Sigmoid colon (tissue), 6 donors: ENCODE measurements at regions not wholly inside any gene's neighbourhood (a gene's known extent, or its start where the extent isn't known, plus 50 kb on each side); places are given as distances from the start of the nearest gene placed in this dataset.

Experiments
- DNase-seq: peaks from one replicate; pipeline ENCODE4 v3.0.0-alpha.2; 2019
- H3K27ac ChIP-seq, 4 donors: fragments of 200-600 bp; sonication (generic); one replicate each; pipeline ENCODE4 v1.5.1; 2016 to 2019; ENCODE audit warnings: mild to moderate bottlenecking in 1 of 4
- H3K27me3 ChIP-seq, 3 donors: fragments of 200-600 bp; sonication (generic); one replicate each; pipeline ENCODE4 v1.5.1; 2019; ENCODE audit warnings: mild to moderate bottlenecking in 1 of 3
- H3K36me3 ChIP-seq, 4 donors: fragments of 200-600 bp; sonication (generic); one replicate each; pipeline ENCODE4 v1.5.1; 2016 to 2019
- H3K4me1 ChIP-seq, 4 donors: fragments of 200-600 bp; sonication (generic); one replicate each; pipeline ENCODE4 v1.5.1; 2017 to 2019
- H3K4me3 ChIP-seq, 4 donors: fragments of 200-600 bp; sonication (generic); one replicate each; pipeline ENCODE4 v1.5.1; 2017 to 2019; ENCODE audit warnings: mild to moderate bottlenecking in 2 of 4, moderate library complexity in 1 of 4
- H3K9me3 ChIP-seq, 4 donors: fragments of 200-600 bp in 3 of 4; sonication (generic) in 3 of 4; one replicate each; pipeline versions ENCODE4 v1.5.1 to v1.6.1; 2013 to 2019
- EP300 ChIP-seq, 4 donors: sonication (generic); formaldehyde crosslinking; IDR thresholded peaks; one replicate each; pipeline ENCODE4 v1.6.1; 2017; ENCODE audit warnings: antibody characterized with exemption in 4 of 4
- POLR2A ChIP-seq, 2 donors: fragments of 450-650 bp; IDR thresholded peaks; one replicate each; pipeline ENCODE4 v1.6.1; 2016; ENCODE audit warnings: antibody characterized with exemption in 2 of 2, mild to moderate bottlenecking in 2 of 2, moderate library complexity in 2 of 2
- POLR2AphosphoS5 ChIP-seq, 4 donors: sonication (generic); formaldehyde crosslinking; IDR thresholded peaks; one replicate each; pipeline ENCODE4 v1.6.1; 2017; ENCODE audit warnings: antibody characterized with exemption in 4 of 4
- WGBS, 2 donors: extraction: QIAGEN DNeasy Blood & Tissue Kit; methylation state at CpG; one replicate each; pipeline ENCODE4 v1.1.7; 2013; 5-methylcytosine and 5-hydroxymethylcytosine counted together
- intact Hi-C: fragments of 100-400 bp; cut with DNase I; formaldehyde crosslinking; loops from one replicate; pipeline ENCODE4 v1.15.1; 2023
- TF ChIP-seq, protein P1 (sequence below), 4 experiments: fragments of 450-650 bp in 3 of 4; fragments of 200-600 bp in 1 of 4; IDR thresholded peaks; one replicate each; pipeline ENCODE4 v1.5.1; 2016 to 2019; ENCODE audit warnings: antibody characterized with exemption in 4 of 4, mild to moderate bottlenecking in 3 of 4, moderate library complexity in 2 of 4
- donor health status: healthy with polysubstance abuse.
- donor health status: healthy.

GRCh38 chr9:18051638-18052037 lies 422.3 kb upstream of the ADAMTSL1 start:
- DNase-seq: no peak
- intact Hi-C loops: no loop called here
- H3K4me1 ChIP-seq: peaks cover 0 to 2% (median 0%) of the 10 kb centered on the region in 4 donors
- H3K36me3 ChIP-seq: no peaks in the 10 kb centered on the region
- H3K9me3 ChIP-seq: no peaks in the 10 kb centered on the region
- H3K27me3 ChIP-seq: no peaks in the 10 kb centered on the region
- no peak overlapping the region for H3K4me3 ChIP-seq
- TF ChIP-seq, protein P1, sequence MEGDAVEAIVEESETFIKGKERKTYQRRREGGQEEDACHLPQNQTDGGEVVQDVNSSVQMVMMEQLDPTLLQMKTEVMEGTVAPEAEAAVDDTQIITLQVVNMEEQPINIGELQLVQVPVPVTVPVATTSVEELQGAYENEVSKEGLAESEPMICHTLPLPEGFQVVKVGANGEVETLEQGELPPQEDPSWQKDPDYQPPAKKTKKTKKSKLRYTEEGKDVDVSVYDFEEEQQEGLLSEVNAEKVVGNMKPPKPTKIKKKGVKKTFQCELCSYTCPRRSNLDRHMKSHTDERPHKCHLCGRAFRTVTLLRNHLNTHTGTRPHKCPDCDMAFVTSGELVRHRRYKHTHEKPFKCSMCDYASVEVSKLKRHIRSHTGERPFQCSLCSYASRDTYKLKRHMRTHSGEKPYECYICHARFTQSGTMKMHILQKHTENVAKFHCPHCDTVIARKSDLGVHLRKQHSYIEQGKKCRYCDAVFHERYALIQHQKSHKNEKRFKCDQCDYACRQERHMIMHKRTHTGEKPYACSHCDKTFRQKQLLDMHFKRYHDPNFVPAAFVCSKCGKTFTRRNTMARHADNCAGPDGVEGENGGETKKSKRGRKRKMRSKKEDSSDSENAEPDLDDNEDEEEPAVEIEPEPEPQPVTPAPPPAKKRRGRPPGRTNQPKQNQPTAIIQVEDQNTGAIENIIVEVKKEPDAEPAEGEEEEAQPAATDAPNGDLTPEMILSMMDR (IDR thresholded peaks at IDR 0.05): no peak
- TF ChIP-seq POLR2A (IDR thresholded peaks at IDR 0.05) (no peak), EP300 (IDR thresholded peaks at IDR 0.05) (no peak), POLR2AphosphoS5 (IDR thresholded peaks at IDR 0.05) (no peak)
- WGBS, 2 donors: 76 to 81% methylated on average over 2 of the region's 2 CpGs
- no peak overlapping the region for H3K27ac ChIP-seq

DNA sequence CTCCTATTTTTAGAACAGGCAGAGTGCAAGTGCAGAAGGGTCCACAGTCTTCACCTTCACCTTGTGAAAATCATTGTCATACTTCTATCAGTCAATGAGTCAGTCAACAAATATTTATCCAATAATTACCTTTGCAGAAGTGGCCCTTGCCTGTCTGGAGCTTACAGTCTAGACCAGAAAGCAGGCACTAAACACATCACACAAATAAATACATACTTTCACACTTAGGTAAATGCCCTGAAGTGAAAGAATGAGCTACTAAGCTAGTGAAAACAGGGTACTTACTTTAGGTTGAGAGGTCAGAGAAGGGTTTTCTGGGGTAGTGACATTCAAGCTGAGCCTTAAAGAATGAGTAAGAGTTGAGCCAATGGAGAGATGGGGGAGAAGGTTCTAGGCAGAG lies 421.9 kb upstream of the ADAMTSL1 start:
- no peak overlapping the region for H3K4me3 ChIP-seq
- H3K36me3 ChIP-seq: no peaks in the 10 kb centered on the region
- H3K27ac ChIP-seq: peak overlapping the region in 1 of 4 donors; percentile 34
- H3K27me3 ChIP-seq: no peaks in the 10 kb centered on the region
- H3K4me1 ChIP-seq: peaks cover 0 to 4% (median 0%) of the 10 kb centered on the region in 4 donors
- DNase-seq: no peak
- intact Hi-C loops: no loop called here
- H3K9me3 ChIP-seq: no peaks in the 10 kb centered on the region
- TF ChIP-seq POLR2A (IDR thresholded peaks at IDR 0.05) (no peak), EP300 (IDR thresholded peaks at IDR 0.05) (no peak), POLR2AphosphoS5 (IDR thresholded peaks at IDR 0.05) (no peak)
- TF ChIP-seq, protein P1 (IDR thresholded peaks at IDR 0.05): no peak

- WGBS, 2 donors: 49 to 73% methylated on average over 8 of the region's 8 CpGs
- Histone ChIP-seq H3K27me3 (no peaks in the 10 kb centered on the region), H3K36me3 (no peaks in the 10 kb centered on the region), H3K9me3 (no peaks in the 10 kb centered on the region), H3K27ac (peak overlapping the region in 1 of 4 donors; percentile 61), H3K4me3 (no peak overlapping the region), H3K4me1 (peaks cover 0 to 7% (median 2%) of the 10 kb centered on the region in 4 donors)
- TF ChIP-seq EP300 (IDR thresholded peaks at IDR 0.05) (no peak), POLR2AphosphoS5 (IDR thresholded peaks at IDR 0.05) (no peak)
- TF ChIP-seq, protein P1 (IDR thresholded peaks at IDR 0.05): no peak
- DNase-seq: no peak
- intact Hi-C loops: no loop called here
Observed at GRCh38 chr9:18056269-18056992, 417.5 kb upstream of the ADAMTSL1 start.

DNA sequence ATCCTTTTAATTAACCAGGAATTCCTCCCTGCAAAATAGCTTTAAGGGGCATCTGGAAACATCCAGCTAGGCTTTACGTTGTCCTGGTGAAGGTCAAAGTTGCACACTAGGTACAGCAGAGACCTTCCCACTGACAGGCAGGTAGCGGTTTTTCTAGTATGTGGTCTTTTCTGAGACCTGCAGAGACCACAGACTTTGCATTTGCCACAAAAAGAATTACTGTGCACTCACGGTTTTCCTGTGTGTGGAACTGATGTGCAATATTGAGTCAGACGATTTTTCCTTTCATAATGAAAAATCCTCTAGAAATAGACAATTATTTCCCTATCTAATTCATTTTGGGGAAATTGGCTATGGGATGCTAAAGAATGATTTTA lies 417.0 kb upstream of the ADAMTSL1 start:
- no peak for DNase-seq
- Histone ChIP-seq H3K27ac (peak overlapping the region in 1 of 4 donors; percentile 61), H3K27me3 (no peaks in the 10 kb centered on the region), H3K4me3 (no peak overlapping the region), H3K36me3 (no peaks in the 10 kb centered on the region), H3K4me1 (peaks cover 0 to 7% (median 2%) of the 10 kb centered on the region in 4 donors), H3K9me3 (no peaks in the 10 kb centered on the region)
- intact Hi-C loops: no loop called here
- WGBS, 2 donors: 52 to 83% methylated on average over 4 of the region's 4 CpGs
- TF ChIP-seq POLR2A (IDR thresholded peaks at IDR 0.05): no peak
- TF ChIP-seq, protein P1 (IDR thresholded peaks at IDR 0.05): no peak
- TF ChIP-seq EP300 (IDR thresholded peaks at IDR 0.05): no peak
- no peak for TF ChIP-seq POLR2AphosphoS5 (IDR thresholded peaks at IDR 0.05)
